ENCODE measurements at regions not wholly inside any gene's neighbourhood (a gene's known extent, or its start where the extent isn't known, plus 50 kb on each side); places are given as distances from the start of the nearest gene placed in this dataset.

- DNase-seq (ENCODE audit: low read depth in 1 of 2, low spot score in 2 of 2): no peak
- no peaks in the 10 kb centered on the region for H3K36me3 ChIP-seq (ENCODE audit: control insufficient read depth in 2 of 4, insufficient read depth in 4 of 4, low read length in 3 of 4)
- FAIRE-seq: no peak
- no peak overlapping the region; the same call in 1 of the 2 replicates for H2AK5ac ChIP-seq (ENCODE audit: low read depth, low read length)
- peaks cover 0 to 14% (median 10%) of the 10 kb centered on the region in 4 experiments; a peak in 5 of 7 replicates for H3K4me1 ChIP-seq (replicated peaks in 1 of 4; ENCODE audit: control insufficient read depth in 3 of 4, insufficient read depth in 4 of 4, low read length in 3 of 4)
- H3K27ac ChIP-seq (ENCODE audit: low read depth, low read length): no peak overlapping the region; the same call in 1 of the 2 replicates
- no peaks in the 10 kb centered on the region for H3K79me1 ChIP-seq (ENCODE audit: low read depth, low read length)
- no peaks in the 10 kb centered on the region for H3K23me2 ChIP-seq (ENCODE audit: low read depth, low read length)
- H4K91ac ChIP-seq (replicated peaks; ENCODE audit: insufficient read length, low read length): no peak overlapping the region
- H3K4ac ChIP-seq (replicated peaks; ENCODE audit: insufficient read length, low read depth, low read length): no peak overlapping the region
- no peak overlapping the region for H2AFZ ChIP-seq (ENCODE audit: low read length)
- CTCF ChIA-PET (ENCODE audit: partially characterized antibody): interaction anchor here (0.7 to 3.5 kb wide), 7 partner anchors 13 to 122 kb away, joined by 3 to 10 read pairs (median 4); no protein-coding TSS in a partner anchor
- H3K56ac ChIP-seq (replicated peaks; ENCODE audit: insufficient read length, low read depth, low read length): no peak overlapping the region
- peak overlapping the region; percentile 33; the same call in 1 of the 2 replicates for H3K18ac ChIP-seq (ENCODE audit: extremely low read depth, low read length)
- peak overlapping the region; percentile 73; the same call in 1 of the 2 replicates for H2BK5ac ChIP-seq (ENCODE audit: low read depth, low read length)
- POLR2A ChIA-PET (ENCODE audit: partially characterized antibody): interaction anchor here (1.2 to 4.7 kb wide), 4 partner anchors 12 to 163 kb away, joined by 3 to 15 read pairs (median 4); partner anchors contain the start of gene PFKFB3
- H4K20me1 ChIP-seq (replicated peaks in 1 of 2; ENCODE audit: control insufficient read depth in 1 of 2, insufficient read depth in 2 of 2, low read length in 2 of 2): no peaks in the 10 kb centered on the region
- H3K9ac ChIP-seq (replicated peaks in 1 of 4; ENCODE audit: extremely low read depth in 1 of 4, low read depth in 3 of 4, low read length in 3 of 4): no peak overlapping the region
- peaks cover 0 to 8% of the 10 kb centered on the region in 2 experiments; a peak in 1 of 4 replicates for H3K9me3 ChIP-seq (ENCODE audit: insufficient read depth in 2 of 2, low read depth in 1 of 2, low read length in 1 of 2)
- H2BK15ac ChIP-seq (ENCODE audit: low read length): no peak overlapping the region
- H3K4me3 ChIP-seq (ENCODE audit: extremely low read depth in 1 of 4, insufficient read depth in 2 of 4, low read depth in 3 of 4, low read length in 4 of 4): peak overlapping the region in 1 of 4 experiments; percentile 35; a peak in 1 of 8 replicates
- H4K8ac ChIP-seq (ENCODE audit: extremely low read depth, insufficient read depth, low read length): no peak overlapping the region
- WGBS, 2 experiments (ENCODE audit: extremely low coverage in 1 of 2, insufficient coverage in 1 of 2, insufficient read length in 1 of 2, insufficient replicate concordance in 2 of 2, low coverage in 1 of 2, low lambda C conversion rate in 2 of 2, missing lambda C conversion rate in 1 of 2): 48% methylated on average over 4 of the region's 4 CpGs; no CpG with 5 or more reads in 1 of the 2 experiments
- H2BK120ac ChIP-seq (replicated peaks; ENCODE audit: low read depth, low read length): no peak overlapping the region
- no peaks in the 10 kb centered on the region for H3K27me3 ChIP-seq (replicated peaks in 1 of 4; ENCODE audit: control insufficient read depth in 3 of 4, extremely low read depth in 1 of 4, insufficient read depth in 3 of 4, low read length in 3 of 4)
- H3K23ac ChIP-seq (ENCODE audit: insufficient read length): no peak overlapping the region
- no peaks in the 10 kb centered on the region for H3K79me2 ChIP-seq (ENCODE audit: control insufficient read depth in 1 of 2, insufficient read depth in 2 of 2, low read length in 2 of 2)
- no peak overlapping the region for H4K5ac ChIP-seq (ENCODE audit: insufficient read length, low read depth, low read length)
- no peak overlapping the region; the same call in 1 of the 2 replicates for H2BK20ac ChIP-seq (ENCODE audit: low read length)
- H2BK12ac ChIP-seq (ENCODE audit: low read depth, low read length): no peak overlapping the region; the same call in 1 of the 2 replicates
- no peak overlapping the region for H3K14ac ChIP-seq (ENCODE audit: insufficient read length)
- H3K4me2 ChIP-seq (ENCODE audit: insufficient read depth in 1 of 2, low read depth in 2 of 2, low read length in 2 of 2): peak overlapping the region; percentile 34 to 66; a peak in 3 of 4 replicates
Measured at GRCh38 chr10:6365384-6365783, 162.7 kb downstream of the PFKFB3 start.

Data from H1 (cell line).